NOMO-1 treated with DMSO at 0.1 percent for 48 hours (cell line): ENCODE measurements at regions not wholly inside any gene's neighbourhood (a gene's known extent, or its start where the extent isn't known, plus 50 kb on each side); places are given as distances from the start of the nearest gene placed in this dataset.

ENCODE experiments used
- DNase-seq: peaks from one replicate; lab custom pipeline; 2025; ENCODE audit not compliant: unreplicated experiment; lab: John Stamatoyannopoulos, UW

DNA sequence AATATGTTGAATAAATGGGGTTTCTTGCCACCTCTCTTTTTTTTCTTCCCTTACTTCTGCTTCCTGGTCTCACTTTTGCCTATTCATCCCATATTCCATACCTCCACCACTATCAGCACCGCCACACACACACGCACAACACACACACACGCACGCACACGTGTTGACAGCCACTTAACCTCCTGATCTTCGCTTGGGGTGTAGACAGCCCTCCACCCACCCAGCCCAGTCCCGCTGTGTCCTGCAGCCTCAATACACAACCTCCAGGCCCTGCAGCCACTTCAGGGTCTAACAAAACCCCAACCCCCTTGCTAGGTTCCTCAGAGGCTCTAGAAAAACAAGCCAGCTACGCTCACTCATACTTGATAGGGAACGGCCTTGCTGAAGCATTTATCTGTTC lies 72.3 kb downstream of the LINC00237 start:
- DNase-seq: no peak

DNA sequence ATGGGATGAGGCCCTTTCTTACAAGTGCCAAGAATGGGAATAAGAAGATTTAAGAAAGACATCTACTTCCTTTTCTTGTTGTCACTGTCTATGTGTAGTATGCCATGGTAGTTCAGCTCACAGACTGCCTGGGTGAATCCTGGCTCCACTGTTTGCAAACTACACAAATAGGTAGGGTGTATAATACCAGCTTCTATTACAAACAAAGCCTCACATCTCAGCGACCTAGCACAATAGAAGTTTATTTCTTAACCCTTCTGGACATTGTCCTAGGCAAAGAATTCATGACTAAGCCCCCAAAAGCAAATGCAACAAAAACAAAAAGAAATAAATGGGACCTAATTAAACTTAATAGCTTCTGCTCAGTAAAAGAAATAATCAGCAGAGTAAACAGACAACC lies 74.5 kb downstream of the LINC00237 start:
- no peak for DNase-seq

DNA sequence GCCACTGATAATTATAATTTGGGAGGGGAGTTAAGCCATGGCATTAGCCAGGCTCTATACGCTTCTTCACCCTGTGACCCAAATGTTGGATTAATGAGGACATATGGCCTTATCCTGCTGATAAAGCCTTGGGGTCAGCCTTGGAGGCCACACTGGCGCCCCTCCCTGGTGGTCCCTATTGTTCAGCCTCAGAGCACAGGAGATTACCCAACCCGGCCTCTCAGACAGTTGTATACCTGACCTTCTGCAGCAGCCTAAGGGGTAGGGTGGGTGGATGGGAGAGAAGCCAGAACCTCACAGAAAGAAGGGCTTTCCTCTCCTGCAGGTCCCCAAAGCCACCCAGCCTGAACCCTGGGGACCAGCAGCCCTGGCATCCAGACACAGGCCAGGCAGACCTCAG lies 76.8 kb downstream of the LINC00237 start:
- DNase-seq: no peak

DNA sequence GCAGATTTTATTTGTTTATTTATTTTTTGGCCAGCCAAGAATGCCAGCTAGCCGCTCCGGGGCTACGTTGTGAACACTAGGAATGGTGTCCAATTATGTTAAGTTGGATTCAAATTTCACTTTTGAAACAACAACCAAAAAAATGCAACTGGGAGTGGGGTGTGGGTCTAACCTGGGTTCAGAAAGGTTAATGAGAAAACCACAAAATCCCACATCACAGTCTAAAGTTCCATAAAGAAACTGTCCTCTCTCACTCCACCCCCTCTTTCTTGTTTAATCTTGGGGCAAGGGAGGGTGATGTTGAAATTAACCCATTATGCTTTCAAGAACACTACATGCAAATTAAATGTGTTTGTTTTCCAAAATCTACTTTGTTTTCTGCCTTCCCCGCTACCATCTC lies 77.2 kb downstream of the LINC00237 start:
- DNase-seq: no peak

DNA sequence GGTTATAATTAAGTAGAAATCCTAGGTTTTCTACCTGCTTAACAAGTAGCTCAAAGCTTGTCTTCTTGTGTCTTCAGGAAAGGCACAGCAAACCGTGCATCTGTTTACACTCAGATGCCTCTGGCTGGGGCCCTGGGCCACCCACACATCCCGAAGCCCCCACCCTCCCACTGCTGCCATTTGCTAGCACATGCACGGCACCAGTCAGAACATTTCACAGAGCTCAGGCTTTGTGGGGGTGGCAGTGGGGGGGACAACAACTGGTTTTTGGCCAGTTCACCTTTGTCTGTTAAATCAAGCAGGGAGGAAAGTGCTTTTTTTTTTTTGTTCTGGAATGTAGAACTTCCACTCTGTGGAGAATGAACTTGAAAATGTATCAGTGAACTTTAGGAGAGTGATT lies 77.7 kb downstream of the LINC00237 start:
- no peak for DNase-seq

DNA sequence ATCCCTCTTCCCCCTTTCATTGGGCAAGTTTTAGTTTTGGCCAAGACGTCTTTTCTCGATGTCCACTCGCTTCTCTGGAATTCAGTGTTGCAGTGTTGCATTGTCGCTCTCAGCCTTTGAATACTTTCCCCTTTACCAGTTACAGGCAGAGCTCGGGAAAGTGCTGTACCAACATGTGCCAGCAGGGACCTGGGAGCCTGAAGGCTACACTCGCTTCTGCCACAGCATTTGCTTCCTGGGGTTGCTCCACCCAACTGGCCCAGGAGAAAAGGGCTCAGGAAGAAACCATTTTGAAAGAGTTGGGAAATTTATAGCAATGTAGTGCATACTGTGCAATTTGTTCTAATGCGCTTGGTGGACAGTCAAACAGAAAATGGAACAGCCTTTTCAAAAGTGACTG lies 78.6 kb downstream of the LINC00237 start:
- DNase-seq: no peak

DNA sequence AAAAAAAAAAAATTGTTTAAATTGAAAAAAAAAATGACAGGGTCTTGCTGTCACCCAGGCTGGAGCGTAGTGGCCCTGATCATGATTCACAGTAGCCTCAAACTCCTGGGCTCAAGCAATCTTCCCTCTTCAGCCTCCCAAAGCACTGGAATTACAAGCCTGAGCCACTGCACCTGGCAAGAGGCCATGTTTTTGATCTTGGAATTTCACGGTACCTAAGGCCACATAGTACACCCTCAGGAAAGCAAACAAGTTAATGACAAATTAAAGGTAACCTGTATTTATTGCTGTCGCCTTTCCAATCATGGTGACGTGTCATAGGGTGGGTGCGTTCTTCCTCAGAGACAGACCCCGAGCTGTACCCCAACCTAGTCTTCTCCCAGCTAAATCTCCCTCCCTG lies 79.2 kb downstream of the LINC00237 start:
- no peak for DNase-seq

DNA sequence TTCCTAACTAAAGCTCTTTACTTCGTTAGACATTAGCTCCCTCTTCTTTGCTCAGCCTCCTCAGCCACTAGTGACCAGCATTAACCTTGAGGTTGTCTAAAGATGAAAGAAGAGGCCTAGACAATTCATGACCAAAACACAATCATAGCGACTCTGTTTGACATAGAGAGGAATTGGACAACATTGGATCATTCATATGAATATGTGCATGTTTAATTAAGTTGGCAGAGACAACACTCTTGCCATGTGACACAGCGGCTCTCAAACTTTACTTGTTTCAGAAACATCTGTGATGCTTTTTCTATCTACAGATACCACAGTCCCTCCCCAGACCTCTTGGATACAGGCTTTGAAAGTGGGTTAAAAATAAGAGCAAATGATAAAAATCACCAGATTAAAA lies 81.7 kb downstream of the LINC00237 start:
- no peak for DNase-seq

DNA sequence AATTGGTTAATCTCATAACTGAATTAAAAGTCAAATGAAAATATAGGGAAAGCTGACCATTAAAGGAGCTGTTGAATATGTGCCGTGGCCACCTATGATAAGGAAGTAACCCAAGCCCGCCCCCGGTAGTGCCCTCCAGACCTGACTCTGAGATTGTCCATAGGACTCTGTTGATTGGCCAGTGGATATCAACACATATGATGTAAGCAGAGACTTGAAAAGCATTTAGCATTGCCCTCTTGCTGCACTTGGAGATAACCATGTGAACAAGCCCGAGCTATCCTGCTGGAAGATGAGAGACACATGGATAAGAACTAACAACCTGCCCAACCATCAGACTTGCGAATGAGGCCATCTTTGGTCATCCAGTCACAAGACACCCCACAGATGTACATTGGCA lies 83.2 kb downstream of the LINC00237 start:
- DNase-seq: no peak

DNA sequence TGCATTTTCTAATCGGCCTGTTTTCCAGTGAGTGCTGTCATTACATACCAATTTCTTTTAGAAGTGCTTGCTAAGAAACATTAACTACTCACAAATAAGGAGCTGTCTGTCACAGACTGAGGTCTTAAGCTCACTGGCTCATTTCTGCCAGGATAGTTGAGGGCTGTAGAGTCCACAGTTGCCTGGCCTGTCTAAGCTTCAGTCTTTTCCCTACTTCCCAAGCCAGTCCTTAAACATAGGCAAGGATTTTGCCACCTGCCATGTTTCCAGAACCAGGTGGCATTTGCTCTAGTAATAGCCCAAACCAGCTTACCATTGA lies 84.7 kb downstream of the LINC00237 start:
- DNase-seq: no peak

DNA sequence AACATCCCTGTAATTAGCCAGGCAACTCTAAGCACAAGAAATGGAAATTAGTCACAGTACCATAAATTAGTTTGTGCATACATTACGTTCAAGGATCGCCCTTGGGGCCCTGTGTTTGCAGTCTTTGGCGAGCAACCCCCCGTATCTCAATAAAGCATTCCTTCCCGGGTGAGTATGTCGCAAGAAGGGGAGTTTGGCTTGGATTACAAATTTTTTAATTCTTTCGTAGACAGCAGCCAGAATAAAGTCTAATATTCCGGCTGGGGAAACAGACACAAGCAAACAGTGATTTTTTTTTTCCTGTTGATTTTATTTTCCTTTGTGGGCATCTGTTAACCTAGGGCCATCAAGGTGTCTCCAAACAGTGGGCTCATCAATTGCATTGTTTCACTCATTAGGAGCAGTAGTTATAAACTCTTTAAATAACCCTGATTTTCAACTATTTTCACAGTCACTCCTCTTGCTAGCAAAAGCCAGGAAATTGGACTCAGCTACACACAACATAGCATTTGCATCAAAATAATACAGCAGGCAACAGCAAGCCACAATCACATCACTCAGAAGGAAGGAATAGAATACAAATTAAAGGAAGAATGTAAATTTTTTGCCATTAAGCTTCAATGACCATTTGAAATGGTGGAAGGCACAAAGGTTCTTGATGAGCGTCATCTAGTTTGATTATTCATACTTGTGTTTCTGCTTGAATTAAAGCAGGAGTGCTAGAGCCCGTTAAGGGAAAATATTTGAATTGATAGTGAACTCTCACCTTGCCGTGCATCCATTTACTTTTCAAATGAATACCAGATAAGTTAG lies 85.3 kb downstream of the LINC00237 start:
- no peak for DNase-seq

DNA sequence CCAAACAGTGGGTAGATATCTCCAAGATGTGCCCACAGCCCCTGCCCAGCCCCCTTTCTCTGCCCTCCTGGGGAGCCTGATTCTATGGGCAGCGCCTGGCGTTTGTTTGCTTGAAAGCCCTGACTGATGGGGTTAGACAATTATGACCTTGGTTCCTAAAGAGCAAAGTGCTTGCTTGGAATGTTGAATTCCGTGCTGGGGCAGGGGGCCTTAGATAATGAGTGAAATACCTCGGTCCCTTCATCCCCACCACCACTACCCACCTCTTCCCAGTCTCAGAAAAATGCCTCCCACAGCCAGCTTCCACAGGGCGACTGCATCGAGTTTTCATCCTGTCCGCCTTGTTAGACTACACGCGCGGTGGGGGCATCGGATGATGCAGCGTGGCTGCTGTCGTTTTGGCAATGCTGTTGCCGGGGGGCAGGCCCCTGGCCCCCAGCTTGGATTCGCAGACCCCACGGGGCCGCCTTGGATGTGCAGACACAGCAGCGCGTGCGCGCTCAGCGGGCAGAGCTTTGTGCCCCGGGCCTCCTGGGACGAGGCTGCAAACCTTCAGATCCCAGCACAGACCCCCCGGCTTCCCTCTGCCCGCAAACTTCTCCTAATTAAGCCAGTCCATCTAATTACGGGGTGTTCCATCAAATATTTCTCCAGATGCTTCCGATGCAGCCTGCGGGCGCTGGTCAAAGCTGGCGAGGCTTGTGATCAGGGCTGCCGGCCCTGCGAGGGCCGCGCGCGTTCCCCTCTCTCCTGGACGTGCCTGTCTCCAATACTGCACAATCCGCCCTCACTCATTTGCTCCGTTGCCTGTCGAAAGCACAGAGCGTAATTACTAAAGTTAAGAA lies 86.1 kb downstream of the LINC00237 start:
- DNase-seq: no peak

DNA sequence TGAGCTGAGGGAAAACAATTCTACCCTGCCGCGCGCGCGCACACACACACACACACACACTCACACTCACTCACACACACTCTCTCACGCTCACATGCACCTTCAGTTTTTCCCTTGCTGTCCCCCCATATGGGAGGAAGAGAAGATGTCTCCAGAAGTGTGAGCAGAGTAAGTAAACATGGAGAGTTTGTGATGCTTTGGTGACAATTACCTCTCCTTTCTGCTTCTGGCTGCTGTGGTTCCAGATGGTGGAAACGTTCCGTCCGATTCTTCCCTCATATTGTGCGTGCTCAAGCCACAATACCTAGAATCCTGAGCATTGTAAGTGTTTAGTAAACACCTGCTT lies 86.7 kb downstream of the LINC00237 start:
- no peak for DNase-seq

DNA sequence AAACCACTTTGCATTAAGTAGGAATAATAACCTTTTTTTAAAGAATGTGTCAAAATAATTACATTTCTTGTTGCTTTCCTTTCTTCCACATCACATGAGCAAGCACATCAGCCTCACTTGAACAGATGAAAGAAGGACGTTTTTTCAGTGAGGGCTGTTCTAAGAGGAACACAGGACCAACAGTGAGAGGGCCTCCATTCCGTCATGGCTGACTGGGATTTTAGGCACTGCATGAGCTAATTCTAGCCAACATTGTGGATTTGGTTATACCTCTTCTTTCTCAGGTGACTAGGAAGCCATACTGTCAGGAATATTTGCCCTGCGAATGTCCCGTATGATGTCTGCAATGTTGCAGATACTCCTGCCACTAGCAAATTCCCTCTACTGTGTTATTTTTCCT lies 87.6 kb downstream of the LINC00237 start:
- DNase-seq: no peak

DNA sequence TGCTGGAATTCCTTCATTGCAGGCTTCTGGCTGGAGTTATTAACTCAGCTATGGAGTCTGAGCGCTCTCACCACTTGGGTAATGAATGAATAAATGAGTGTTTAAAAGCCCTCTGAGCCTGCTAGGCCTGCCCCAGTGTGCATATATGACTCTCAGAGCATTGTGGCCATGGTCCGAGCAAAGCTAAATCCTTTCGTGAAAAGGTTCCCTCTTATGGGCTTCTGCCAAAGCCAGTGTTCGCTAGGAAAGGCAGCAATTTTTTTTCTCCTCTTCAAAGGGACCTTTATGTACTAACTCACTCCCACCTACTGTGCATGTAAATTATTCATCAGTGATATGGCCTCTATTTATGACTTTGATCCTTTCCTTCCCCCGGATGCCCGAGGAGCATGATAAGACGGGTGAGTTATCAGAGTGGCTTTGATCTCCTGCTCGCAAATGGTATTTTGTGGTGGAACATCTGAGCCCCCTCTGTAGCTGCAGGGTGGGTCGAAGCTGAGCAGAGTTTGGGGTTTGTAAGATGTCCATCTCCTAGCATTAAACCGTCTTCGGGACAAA lies 88.6 kb downstream of the LINC00237 start:
- DNase-seq: no peak

DNA sequence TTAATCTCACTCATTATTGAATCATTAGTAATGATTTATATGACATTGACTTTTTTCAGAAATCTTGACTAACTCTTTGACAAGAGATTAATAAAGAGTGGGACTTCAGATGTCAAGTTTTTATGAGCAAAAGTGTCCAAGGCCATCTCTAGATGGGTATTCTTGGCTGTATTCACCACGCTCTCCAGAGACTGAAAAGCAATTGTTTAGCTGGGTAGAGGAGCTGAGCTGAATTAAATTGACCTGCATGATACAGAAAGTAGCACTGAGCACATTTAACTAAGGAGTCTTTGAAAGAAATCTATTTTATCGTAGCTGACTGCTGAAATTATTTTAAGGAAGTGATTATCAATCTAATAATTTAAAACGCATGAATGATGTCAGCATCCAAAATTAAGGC lies 89.4 kb downstream of the LINC00237 start:
- DNase-seq: no peak

DNA sequence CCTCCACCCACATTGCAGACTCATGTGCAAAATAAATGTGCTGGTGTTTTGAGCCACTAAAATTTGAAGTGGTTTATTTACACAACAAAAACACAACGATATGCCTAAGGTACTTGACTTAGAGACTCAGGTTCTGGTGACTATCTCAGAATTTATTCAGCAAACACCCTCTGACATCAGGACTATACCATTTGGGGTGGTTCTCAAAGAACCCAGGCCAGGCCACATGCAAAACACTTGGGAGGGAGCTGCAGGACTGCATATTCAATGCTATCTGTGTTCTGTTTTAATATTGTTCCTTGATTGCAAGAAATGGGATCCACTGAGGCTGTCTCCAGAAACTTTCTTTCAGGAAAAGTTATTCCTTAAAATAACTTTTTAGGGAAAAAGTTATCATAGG lies 91.6 kb downstream of the LINC00237 start:
- DNase-seq: no peak

DNA sequence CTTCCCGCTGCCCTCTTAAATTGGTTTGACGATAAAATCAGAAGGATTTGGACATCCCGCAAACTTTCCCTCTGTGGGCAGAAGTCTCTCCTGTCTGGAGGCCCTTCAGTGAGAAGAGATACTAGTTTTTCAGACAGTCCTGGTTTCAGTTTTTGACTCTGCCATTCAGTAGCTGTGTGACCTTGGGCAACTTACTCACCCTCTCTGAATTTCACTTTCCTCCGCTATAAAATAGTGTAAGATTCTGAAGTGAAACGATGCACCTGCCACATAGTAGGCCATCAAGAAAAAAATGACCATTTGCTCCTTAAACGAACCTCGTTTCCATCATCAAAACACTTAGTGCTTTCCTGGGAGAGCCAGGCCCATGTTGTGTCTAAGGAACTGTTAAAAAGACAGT lies 97.2 kb downstream of the LINC00237 start:
- DNase-seq: no peak

DNA sequence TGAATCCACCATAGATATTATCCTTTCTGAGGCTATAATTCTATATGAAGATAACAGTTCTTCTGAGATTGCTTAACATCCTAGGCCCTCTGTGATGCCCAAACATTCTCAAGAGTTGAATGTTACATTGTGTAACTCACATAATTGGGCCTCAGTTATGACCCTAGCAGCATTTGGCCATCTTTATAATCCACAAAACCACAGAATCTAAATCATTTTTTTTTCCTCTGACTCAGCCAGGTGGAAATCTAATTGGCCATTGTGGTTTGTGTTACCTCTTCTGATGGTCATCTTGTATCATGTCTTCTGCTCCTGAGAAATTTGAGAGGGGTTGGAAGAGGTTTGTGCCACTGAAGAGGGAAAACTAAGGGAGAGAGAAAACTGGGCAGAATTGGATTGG lies 99.5 kb downstream of the LINC00237 start:
- peak; percentile 22 for DNase-seq

DNA sequence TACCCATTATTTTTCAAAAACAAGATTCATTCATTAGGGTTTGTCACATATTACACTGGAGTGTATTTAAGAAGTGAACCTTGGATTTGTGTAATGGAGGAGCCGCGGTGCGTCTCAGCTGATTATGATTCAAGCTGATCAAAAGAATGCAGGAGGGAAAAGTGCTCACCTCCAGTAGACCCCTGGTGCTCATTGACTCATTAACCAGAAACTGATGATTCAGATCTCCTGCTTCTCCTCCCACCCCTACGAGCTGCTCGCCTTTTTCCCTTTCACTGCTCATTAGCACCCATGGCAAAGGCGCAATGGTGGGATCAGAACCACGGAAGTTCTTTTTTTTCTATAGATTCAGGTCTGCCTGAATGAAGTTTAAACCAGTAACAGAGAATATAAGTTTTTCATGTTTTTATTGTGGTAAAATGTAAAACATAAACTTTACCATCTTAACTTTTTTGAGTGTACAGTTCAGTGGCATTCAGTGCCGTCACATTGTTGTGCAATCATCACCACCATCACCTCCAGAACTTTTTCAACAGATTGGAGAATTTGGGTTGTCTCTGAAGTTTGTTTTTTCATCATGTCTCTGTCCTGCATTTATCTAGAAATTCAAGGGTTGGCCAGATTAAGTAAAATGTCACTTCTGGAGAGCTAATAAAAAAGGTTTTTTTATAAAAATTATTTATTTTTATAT lies 101.6 kb downstream of the LINC00237 start:
- DNase-seq: no peak

DNA sequence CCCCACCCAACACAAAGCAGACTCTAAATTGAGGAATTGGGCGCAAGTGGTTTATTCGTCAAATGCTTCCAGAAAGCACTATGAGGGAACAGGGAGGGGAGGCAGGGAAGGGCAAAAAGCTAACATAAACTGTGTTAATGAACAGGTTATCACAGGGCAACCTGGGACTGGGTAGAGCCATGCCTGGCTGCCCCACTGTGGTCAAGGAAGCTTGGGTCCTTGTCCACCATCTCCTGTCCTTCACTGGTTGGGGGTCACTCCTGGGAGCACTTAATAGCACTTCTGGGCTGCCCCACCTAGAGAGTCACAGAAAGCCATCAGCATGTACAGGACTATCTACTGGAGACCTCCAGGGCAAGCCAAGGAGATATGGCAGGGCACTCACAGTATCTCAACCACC lies 102.3 kb downstream of the LINC00237 start:
- no peak for DNase-seq

DNA sequence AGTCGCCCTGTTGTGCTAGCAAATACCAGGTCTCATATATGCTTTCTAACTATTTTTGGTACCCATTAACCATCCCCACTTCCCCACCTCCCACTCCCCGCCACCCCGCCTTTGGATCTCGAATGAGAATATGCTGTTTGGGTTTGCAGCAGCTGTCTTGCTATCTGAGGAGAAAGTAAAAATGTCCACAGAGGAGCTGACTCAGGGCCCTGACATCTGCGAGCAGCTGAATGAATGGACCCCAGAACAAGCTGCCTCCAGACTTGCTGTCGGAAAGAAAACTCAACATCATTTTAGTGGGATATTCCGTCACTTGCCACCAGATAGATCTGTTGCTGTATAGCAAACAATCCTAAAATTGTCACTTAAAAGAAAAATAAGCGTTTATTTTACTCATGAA lies 103.7 kb downstream of the LINC00237 start:
- no peak for DNase-seq
